B cell (primary cell): ENCODE measurements at regions not wholly inside any gene's neighbourhood (a gene's known extent, or its start where the extent isn't known, plus 50 kb on each side); places are given as distances from the start of the nearest gene placed in this dataset.

Source experiments
- ATAC-seq: fragments of 200-7000 bp; cut with Tn5 transposase; one replicate; pipeline ENCODE4 v1.10.0; 2021; ENCODE audit warnings: low read depth, mild to moderate bottlenecking, moderate number of reproducible peaks, moderate library complexity
- CTCF ChIA-PET: fragments of 350-600 bp; sonication (Branson Sonifier 250); formaldehyde crosslinking; loops from one replicate; lab custom pipeline; 2021; ENCODE audit warnings: antibody characterized with exemption, inconsistent platforms; lab: Charles Lee
- POLR2A ChIA-PET: fragments of 350-600 bp; sonication (Branson Sonifier 250); formaldehyde crosslinking; loops from one replicate; lab custom pipeline; 2021; ENCODE audit warnings: antibody characterized with exemption; lab: Charles Lee
- DNase-seq: peaks from one replicate; pipeline ENCODE4 v3.0.0; 2013
- H2AFZ ChIP-seq: 2 replicates; pipeline ENCODE4 v1.6.1; 2012; ENCODE audit warnings: mild to moderate bottlenecking, low read depth, low read length; ENCODE audit not compliant: insufficient read depth, poor library complexity, severe bottlenecking
- H3K27ac ChIP-seq, 2 donors: 1 replicate in 1 of 2; 2 replicates in 1 of 2; pipeline ENCODE4 v1.5.1; 2012 to 2013; ENCODE audit warnings: low read length in 2 of 2, mild to moderate bottlenecking in 2 of 2, moderate library complexity in 1 of 2
- H3K27me3 ChIP-seq, 4 experiments: fragments of 200-600 bp in 1 of 4; sonication (generic) in 1 of 4; replicated peaks in 1 of 4; 1 replicate in 2 of 4; 2 replicates in 2 of 4; pipeline versions ENCODE4 v1.6.1 to v1.7.0; 2013 to 2016; ENCODE audit warnings: low read length in 3 of 4, mild to moderate bottlenecking in 2 of 4, mixed read lengths in 1 of 4, moderate library complexity in 1 of 4; ENCODE audit not compliant: insufficient read depth in 4 of 4, control insufficient read depth in 3 of 4; ENCODE audit errors: control extremely low read depth in 1 of 4
- H3K36me3 ChIP-seq, 2 experiments: replicated peaks in 1 of 2; 1 replicate in 1 of 2; 2 replicates in 1 of 2; pipeline versions ENCODE4 v1.6.1 to v1.7.1; 2013; ENCODE audit warnings: low read length in 1 of 2; ENCODE audit not compliant: insufficient read depth in 2 of 2, control insufficient read depth in 1 of 2; ENCODE audit errors: control extremely low read depth in 1 of 2, extremely low read depth in 1 of 2
- H3K4me1 ChIP-seq, 2 donors: fragments of 200-600 bp in 1 of 2; sonication (generic) in 1 of 2; 1 replicate in 1 of 2; 2 replicates in 1 of 2; pipeline versions ENCODE4 v1.5.1 to v1.6.1; 2013 to 2017; ENCODE audit warnings: low read length in 2 of 2; ENCODE audit not compliant: control insufficient read depth in 2 of 2, insufficient read depth in 2 of 2
- H3K4me2 ChIP-seq: replicated peaks from 2 replicates; pipeline ENCODE3; 2012; ENCODE audit warnings: mild to moderate bottlenecking, low read depth, low read length; ENCODE audit not compliant: poor library complexity, severe bottlenecking
- H3K4me3 ChIP-seq, 5 experiments: fragments of 200-600 bp in 1 of 5; sonication (generic) in 1 of 5; 1 replicate in 3 of 5; 2 replicates in 2 of 5; pipeline versions ENCODE4 v1.5.1 to v1.7.0; 2011 to 2016; ENCODE audit warnings: low read length in 4 of 5, mild to moderate bottlenecking in 4 of 5, low read depth in 2 of 5, control low read depth in 1 of 5, moderate library complexity in 1 of 5; ENCODE audit not compliant: insufficient read depth in 1 of 5; ENCODE audit errors: control extremely low read depth in 1 of 5, extremely low read depth in 1 of 5
- H3K79me2 ChIP-seq: fragments of 200-600 bp; sonication (generic); one replicate; pipeline ENCODE4 v1.6.0; 2016; ENCODE audit warnings: low read length; ENCODE audit not compliant: control insufficient read depth, insufficient read depth
- H3K9ac ChIP-seq: fragments of 200-600 bp; sonication (generic); 2 replicates; pipeline ENCODE4 v1.6.1; 2017; ENCODE audit warnings: mild to moderate bottlenecking, low read length, moderate library complexity
- H3K9me3 ChIP-seq, 3 donors: one replicate each; pipeline versions ENCODE4 v1.6.1 to v1.7.1; 2013; ENCODE audit warnings: low read length in 2 of 3; ENCODE audit not compliant: control insufficient read depth in 2 of 3, insufficient read depth in 1 of 3; ENCODE audit errors: control extremely low read depth in 1 of 3
- H4K20me1 ChIP-seq: 2 replicates; pipeline ENCODE4 v1.6.0; 2012; ENCODE audit warnings: mild to moderate bottlenecking, low read length; ENCODE audit not compliant: insufficient read depth, control insufficient read depth, poor library complexity, severe bottlenecking
- H3K27ac Mint-ChIP-seq: one replicate; pipeline ENCODE4 v1.8.0; 2021; ENCODE audit warnings: mixed read lengths
- H3K27me3 Mint-ChIP-seq: one replicate; pipeline ENCODE4 v1.8.0; 2021; ENCODE audit warnings: mixed read lengths
- H3K4me1 Mint-ChIP-seq: one replicate; pipeline ENCODE4 v1.8.0; 2021; ENCODE audit warnings: mixed read lengths
- H3K4me3 Mint-ChIP-seq: one replicate; pipeline ENCODE4 v1.8.0; 2021; ENCODE audit warnings: mixed read lengths
- H3K9me3 Mint-ChIP-seq: one replicate; pipeline ENCODE4 v1.8.0; 2022; ENCODE audit warnings: mixed read lengths; ENCODE audit not compliant: insufficient read depth
- CTCF ChIP-seq: fragments of 200-600 bp; IDR thresholded peaks from one replicate; pipeline ENCODE4 v1.8.0; 2022; ENCODE audit warnings: antibody characterized with exemption, mild to moderate bottlenecking
- EZH2 ChIP-seq: IDR thresholded peaks from 2 replicates; pipeline ENCODE4 v1.6.1; 2012; ENCODE audit warnings: borderline replicate concordance, low read depth, mild to moderate bottlenecking, moderate library complexity, low read length; ENCODE audit not compliant: insufficient read depth, poor library complexity, severe bottlenecking
- whole genome bisulfite sequencing: methylation state at CpG from one replicate; pipeline ENCODE4 v1.1.5; 2013; ENCODE audit warnings: missing lambda C conversion rate; ENCODE audit not compliant: insufficient coverage; 5-methylcytosine and 5-hydroxymethylcytosine counted together
- intact Hi-C: fragments of 100-400 bp; cut with micrococcal nuclease; formaldehyde crosslinking; loops from one replicate; pipeline ENCODE4 v1.10.0; 2022

DNA sequence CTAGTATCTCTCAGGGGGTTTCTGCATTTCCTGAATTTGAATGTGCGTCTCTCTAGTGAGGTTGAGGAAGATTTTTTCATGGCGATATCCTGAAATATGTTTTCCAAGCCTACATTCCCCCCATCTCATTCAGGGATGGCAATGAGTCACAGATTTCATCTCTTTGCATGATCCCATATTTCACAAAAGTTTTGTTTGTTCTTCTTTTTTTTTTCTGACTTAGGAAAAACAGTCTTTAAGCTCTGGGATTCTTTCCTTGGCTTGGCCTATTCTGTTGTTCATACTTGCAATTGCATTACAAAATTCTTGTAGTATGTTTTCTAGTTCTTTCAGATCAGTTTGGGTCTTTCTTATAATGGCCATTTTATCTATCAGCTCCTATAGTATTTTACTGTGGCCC is 136.5 kb downstream of the DSEL start:
- CTCF ChIA-PET: no interaction called here
- peaks cover 0 to 16% (median 0%) of the 10 kb centered on the region in 3 donors for H3K9me3 ChIP-seq
- H3K4me2 ChIP-seq: no peak overlapping the region
- H3K4me1 ChIP-seq: no peaks in the 10 kb centered on the region
- no peak overlapping the region for H2AFZ ChIP-seq
- POLR2A ChIA-PET: no interaction called here
- no peak overlapping the region for H3K9ac ChIP-seq
- no peak overlapping the region for H3K27ac Mint-ChIP-seq
- no peaks in the 10 kb centered on the region for H3K27me3 ChIP-seq
- H3K27ac ChIP-seq: no peak overlapping the region
- DNase-seq: no peak
- ATAC-seq: no peak
- no CpG with 5 or more reads among the region's 2 CpGs for WGBS
- no peak overlapping the region for H3K4me3 ChIP-seq
- no peaks in the 10 kb centered on the region for H4K20me1 ChIP-seq
- no peaks in the 10 kb centered on the region for H3K79me2 ChIP-seq
- intact Hi-C loops: no loop called here
- no peaks in the 10 kb centered on the region for H3K4me1 Mint-ChIP-seq
- no peak for TF ChIP-seq CTCF
- no peak for TF ChIP-seq EZH2
- no peaks in the 10 kb centered on the region for H3K36me3 ChIP-seq
- H3K27me3 Mint-ChIP-seq: no peaks in the 10 kb centered on the region
- no peaks in the 10 kb centered on the region for H3K9me3 Mint-ChIP-seq
- H3K4me3 Mint-ChIP-seq: no peak overlapping the region

DNA sequence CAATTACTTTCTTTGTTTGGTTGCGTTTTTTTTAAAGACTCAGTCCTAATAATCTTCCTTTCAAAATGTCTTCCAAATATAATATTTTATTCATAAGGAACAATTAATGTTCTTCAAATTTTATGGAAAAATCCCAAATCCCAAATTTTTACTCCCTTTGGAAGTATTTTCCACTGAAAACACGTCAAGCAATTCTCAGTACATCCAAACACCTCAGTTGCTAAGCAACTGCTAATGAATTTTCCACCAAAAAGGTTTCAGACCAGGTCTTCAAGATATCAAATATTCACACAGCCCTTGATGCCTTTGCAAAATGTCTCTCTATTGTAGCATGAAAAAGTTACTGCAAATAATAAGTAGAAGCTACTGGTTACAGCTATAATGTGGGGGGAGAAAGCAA is 140.1 kb downstream of the DSEL start:
- no peak overlapping the region for H3K4me3 Mint-ChIP-seq
- TF ChIP-seq CTCF (no peak), EZH2 (no peak)
- peaks cover 0 to 8% (median 0%) of the 10 kb centered on the region in 3 donors for H3K9me3 ChIP-seq
- no peaks in the 10 kb centered on the region for H3K79me2 ChIP-seq
- no peaks in the 10 kb centered on the region for H3K27me3 ChIP-seq
- no CpG with 5 or more reads among the region's 2 CpGs for WGBS
- no peaks in the 10 kb centered on the region for H3K4me1 Mint-ChIP-seq
- ChIA-PET POLR2A (no interaction called here), CTCF (no interaction called here)
- no peak overlapping the region for H2AFZ ChIP-seq
- peaks cover 2% of the 10 kb centered on the region for H3K9me3 Mint-ChIP-seq
- no peaks in the 10 kb centered on the region for H3K36me3 ChIP-seq
- no peaks in the 10 kb centered on the region for H4K20me1 ChIP-seq
- intact Hi-C loops: no loop called here
- H3K27ac Mint-ChIP-seq: no peak overlapping the region
- H3K4me2 ChIP-seq: no peak overlapping the region
- H3K27ac ChIP-seq: no peak overlapping the region
- ATAC-seq (no peak), DNase-seq (no peak)
- no peaks in the 10 kb centered on the region for H3K4me1 ChIP-seq
- no peaks in the 10 kb centered on the region for H3K27me3 Mint-ChIP-seq
- H3K4me3 ChIP-seq: no peak overlapping the region
- H3K9ac ChIP-seq: no peak overlapping the region
